ENCODE measurements at regions not wholly inside any gene's neighbourhood (a gene's known extent, or its start where the extent isn't known, plus 50 kb on each side); places are given as distances from the start of the nearest gene placed in this dataset.

DNA sequence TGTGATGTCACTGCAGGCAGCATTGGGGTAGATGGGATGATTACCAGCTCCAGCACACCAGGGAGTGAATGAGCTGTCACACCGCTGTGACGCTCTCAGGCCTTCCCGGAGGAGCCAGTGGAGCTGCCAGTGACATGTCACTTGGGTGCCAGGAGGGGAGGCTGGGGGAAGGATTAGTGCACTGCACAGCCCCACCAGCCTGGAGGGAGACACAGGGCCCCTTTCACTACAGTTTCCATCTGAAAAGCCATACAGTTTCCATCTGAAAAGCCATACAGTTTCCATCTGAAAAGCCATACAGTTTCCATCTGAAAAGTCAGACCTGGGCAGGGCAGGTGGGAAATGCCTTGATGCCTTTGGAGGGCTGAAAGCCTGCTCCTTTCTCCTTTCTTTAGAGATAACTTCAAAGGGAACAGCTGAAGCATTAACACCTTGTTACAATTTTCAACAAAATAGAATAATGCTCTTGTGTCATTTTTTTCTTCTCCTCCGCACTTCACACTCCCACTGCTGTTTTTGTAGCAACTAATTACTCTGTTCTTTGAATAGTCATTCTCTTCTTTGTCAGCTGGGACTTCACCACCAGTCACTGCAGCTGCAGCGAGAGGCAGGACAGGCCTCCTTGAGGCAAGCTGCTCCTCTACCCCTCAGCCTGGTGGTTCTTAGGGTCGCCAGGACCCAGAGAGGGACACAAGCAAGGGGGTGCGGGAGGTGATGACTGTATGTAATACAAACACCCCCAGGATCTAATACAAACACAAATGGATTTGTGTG lies 256.9 kb upstream of the RGS6 start:
- TF ChIP-seq POLR2A (IDR thresholded peaks at IDR 0.05) (no peak), EP300 (IDR thresholded peaks at IDR 0.05) (no peak), POLR2AphosphoS5 (IDR thresholded peaks at IDR 0.05) (no peak)
- TF ChIP-seq, protein P1, sequence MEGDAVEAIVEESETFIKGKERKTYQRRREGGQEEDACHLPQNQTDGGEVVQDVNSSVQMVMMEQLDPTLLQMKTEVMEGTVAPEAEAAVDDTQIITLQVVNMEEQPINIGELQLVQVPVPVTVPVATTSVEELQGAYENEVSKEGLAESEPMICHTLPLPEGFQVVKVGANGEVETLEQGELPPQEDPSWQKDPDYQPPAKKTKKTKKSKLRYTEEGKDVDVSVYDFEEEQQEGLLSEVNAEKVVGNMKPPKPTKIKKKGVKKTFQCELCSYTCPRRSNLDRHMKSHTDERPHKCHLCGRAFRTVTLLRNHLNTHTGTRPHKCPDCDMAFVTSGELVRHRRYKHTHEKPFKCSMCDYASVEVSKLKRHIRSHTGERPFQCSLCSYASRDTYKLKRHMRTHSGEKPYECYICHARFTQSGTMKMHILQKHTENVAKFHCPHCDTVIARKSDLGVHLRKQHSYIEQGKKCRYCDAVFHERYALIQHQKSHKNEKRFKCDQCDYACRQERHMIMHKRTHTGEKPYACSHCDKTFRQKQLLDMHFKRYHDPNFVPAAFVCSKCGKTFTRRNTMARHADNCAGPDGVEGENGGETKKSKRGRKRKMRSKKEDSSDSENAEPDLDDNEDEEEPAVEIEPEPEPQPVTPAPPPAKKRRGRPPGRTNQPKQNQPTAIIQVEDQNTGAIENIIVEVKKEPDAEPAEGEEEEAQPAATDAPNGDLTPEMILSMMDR (IDR thresholded peaks at IDR 0.05), result no peak

DNA sequence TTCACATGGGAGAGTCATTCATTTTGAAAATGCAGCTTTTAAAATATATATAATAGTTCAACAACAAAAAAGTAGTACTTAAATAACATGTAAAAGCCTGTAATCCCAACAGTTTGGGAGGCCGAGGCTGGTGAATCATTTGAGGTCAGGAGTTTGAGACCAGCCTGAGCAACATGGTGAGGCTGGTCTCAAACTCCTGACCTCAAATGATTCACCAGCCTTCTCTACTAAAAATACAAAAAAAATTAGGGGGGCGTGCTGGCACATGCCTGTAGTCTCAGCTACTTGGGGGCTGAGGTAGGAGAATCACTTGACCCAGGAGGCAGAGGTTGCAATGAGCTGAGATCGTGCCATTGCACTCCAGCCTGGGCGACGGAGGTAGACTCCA lies 256.3 kb upstream of the RGS6 start:
- peaks cover 0 to 47% (median 41%) of the 10 kb centered on the region in 4 donors for H3K36me3 ChIP-seq

More for the DNA sequence above, 256.9 kb upstream of the RGS6 start:
- peaks cover 0 to 48% (median 41%) of the 10 kb centered on the region in 4 donors for H3K36me3 ChIP-seq
- H3K4me3 ChIP-seq, result no peak overlapping the region
- no peaks in the 10 kb centered on the region for H3K27me3 ChIP-seq
- WGBS, 5 donors, result 88 to 95% (median 92%) methylated on average over 7 of the region's 7 CpGs
- no peak overlapping the region for H3K27ac ChIP-seq
- no peaks in the 10 kb centered on the region for H3K9me3 ChIP-seq
- DNase-seq, result no peak
- intact Hi-C loops (cut with DNase I; ENCODE audit: low total_unique reads), result no loop called here
- H3K4me1 ChIP-seq, result no peaks in the 10 kb centered on the region

DNA sequence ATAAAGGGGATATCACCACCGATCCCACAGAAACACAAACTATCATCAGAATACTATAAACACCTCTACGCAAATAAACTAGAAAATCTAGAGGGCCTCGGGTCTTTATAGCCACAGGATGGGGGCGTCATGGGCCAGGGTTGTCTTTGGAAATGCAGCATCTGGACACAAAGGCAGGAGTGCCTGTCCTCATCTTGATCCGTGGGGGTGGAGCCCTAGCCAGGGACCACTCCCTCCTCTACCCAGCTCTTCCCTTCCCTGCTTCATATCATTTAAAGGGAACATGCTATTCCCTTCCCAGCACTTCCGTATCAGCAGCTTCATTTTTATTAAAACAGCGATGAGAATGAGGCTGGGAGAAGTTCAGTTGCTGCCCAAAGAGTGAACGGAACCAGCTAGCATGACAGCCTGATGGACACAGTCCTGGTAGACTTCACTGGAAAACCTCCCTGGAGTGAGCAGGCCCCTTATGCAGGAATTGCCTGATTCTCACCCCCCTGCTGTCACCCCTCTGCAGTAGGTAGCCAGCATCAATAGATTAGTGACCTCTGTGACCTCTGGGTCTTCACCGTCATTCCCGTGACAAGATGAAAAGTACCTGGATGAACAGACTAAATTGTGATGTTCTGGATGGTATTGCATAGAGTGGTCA lies 251.4 kb upstream of the RGS6 start:
- no peaks in the 10 kb centered on the region for H3K9me3 ChIP-seq
- no peak overlapping the region for H3K27ac ChIP-seq
- no peaks in the 10 kb centered on the region for H3K4me1 ChIP-seq
- H3K36me3 ChIP-seq, result peaks cover 6 to 25% (median 23%) of the 10 kb centered on the region in 4 donors
- H3K4me3 ChIP-seq, result no peak overlapping the region
- 85 to 93% (median 88%) methylated on average over 10 of the region's 10 CpGs for WGBS, 5 donors
- intact Hi-C loops (cut with DNase I; ENCODE audit: low total_unique reads), result no loop called here
- TF ChIP-seq POLR2A (IDR thresholded peaks at IDR 0.05), result no peak
- TF ChIP-seq, protein P1 (IDR thresholded peaks at IDR 0.05), result no peak
- TF ChIP-seq EP300 (IDR thresholded peaks at IDR 0.05), result no peak
- TF ChIP-seq POLR2AphosphoS5 (IDR thresholded peaks at IDR 0.05), result no peak
- no peaks in the 10 kb centered on the region for H3K27me3 ChIP-seq
- no peak for DNase-seq

More for the DNA sequence above, 256.3 kb upstream of the RGS6 start:
- WGBS, 5 donors, result 90 to 99% (median 97%) methylated on average over 5 of the region's 5 CpGs
- Histone ChIP-seq H3K4me1 (no peaks in the 10 kb centered on the region), H3K4me3 (no peak overlapping the region), H3K27me3 (no peaks in the 10 kb centered on the region), H3K27ac (no peak overlapping the region), H3K9me3 (no peaks in the 10 kb centered on the region)
- intact Hi-C loops (cut with DNase I; ENCODE audit: low total_unique reads), result no loop called here
- DNase-seq, result no peak
- TF ChIP-seq EP300 (IDR thresholded peaks at IDR 0.05) (no peak), POLR2A (IDR thresholded peaks at IDR 0.05) (no peak), POLR2AphosphoS5 (IDR thresholded peaks at IDR 0.05) (no peak)
- TF ChIP-seq, protein P1 (IDR thresholded peaks at IDR 0.05), result no peak

DNA sequence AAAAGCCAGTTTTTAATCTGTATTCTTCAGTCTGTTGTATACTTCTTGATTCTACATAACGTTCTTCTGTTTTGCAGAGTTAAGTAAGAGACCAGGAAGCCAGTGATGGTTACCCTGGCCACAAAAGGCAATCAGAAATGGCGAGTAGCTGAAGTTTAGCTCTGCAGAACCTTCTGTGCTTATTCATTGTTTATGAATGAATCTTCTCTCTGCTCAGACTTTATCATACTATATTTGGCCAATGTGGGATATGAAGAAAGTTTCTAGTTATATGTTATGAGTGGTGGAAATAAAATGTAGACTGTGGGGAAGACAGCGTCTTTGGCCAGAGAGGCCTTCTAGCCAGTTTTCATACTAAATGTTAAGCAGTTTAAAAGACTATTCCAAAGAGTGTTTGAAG lies 249.9 kb upstream of the RGS6 start:
- Histone ChIP-seq H3K9me3 (no peaks in the 10 kb centered on the region), H3K4me3 (no peak overlapping the region), H3K4me1 (peaks cover 0 to 6% (median 2%) of the 10 kb centered on the region in 4 donors), H3K27ac (no peak overlapping the region), H3K36me3 (peaks cover 6 to 32% (median 28%) of the 10 kb centered on the region in 4 donors), H3K27me3 (no peaks in the 10 kb centered on the region)
- intact Hi-C loops (cut with DNase I; ENCODE audit: low total_unique reads), result no loop called here
- 81 to 93% (median 88%) methylated on average over 3 of the region's 3 CpGs for WGBS, 5 donors
- no peak for TF ChIP-seq POLR2AphosphoS5 (IDR thresholded peaks at IDR 0.05)
- TF ChIP-seq, protein P1 (IDR thresholded peaks at IDR 0.05), result no peak
- TF ChIP-seq POLR2A (IDR thresholded peaks at IDR 0.05), result no peak
- TF ChIP-seq EP300 (IDR thresholded peaks at IDR 0.05), result no peak
- DNase-seq, result no peak

Measured in stomach (tissue), 8 donors.